Coronary artery (tissue), 2 donors: ENCODE measurements at regions not wholly inside any gene's neighbourhood (a gene's known extent, or its start where the extent isn't known, plus 50 kb on each side); places are given as distances from the start of the nearest gene placed in this dataset.

Experiments
- DNase-seq: peaks from one replicate; pipeline ENCODE4 v3.0.0-alpha.2; 2017; ENCODE audit warnings: low spot score
- H3K27ac ChIP-seq, 2 donors: fragments of 200-600 bp; sonication (generic); one replicate each; pipeline ENCODE4 v1.5.1; 2016 to 2019
- H3K4me3 ChIP-seq: fragments of 200-600 bp; sonication (generic); 2 replicates; pipeline ENCODE4 v1.5.1; 2016; ENCODE audit warnings: mild to moderate bottlenecking, moderate library complexity
- CTCF ChIP-seq: fragments of 200-600 bp; sonication (generic); IDR thresholded peaks from one replicate; pipeline ENCODE4 v1.5.1; 2019; ENCODE audit warnings: antibody characterized with exemption

GRCh38 chr5:33188089-33188488 is 252.7 kb upstream of the TARS1 start:
- no peak for TF ChIP-seq CTCF
- no peak overlapping the region for H3K4me3 ChIP-seq
- no peak for DNase-seq
- H3K27ac ChIP-seq: no peak overlapping the region

DNA sequence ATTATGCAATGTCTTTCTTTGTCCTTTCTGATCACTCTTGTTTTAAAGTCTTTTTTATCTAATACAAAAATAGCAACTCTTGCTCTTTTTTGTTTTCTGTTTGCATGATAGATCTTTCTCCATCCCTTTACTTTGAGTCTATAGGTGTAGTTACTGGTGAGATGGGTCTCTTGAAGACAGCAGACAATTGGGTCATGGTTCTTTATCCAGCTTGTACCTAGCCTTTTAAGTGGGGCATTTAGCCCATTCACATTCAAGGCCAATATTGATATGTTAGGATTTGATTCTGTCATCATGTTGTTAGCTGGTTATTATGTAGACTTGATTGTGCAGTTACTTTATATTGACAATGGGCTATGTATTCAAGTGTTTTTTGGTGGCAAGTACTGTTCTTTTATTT is 245.9 kb upstream of the TARS1 start:
- no peak for TF ChIP-seq CTCF
- Histone ChIP-seq H3K27ac (no peak overlapping the region), H3K4me3 (no peak overlapping the region)
- no peak for DNase-seq

- H3K4me3 ChIP-seq: no peak overlapping the region
- no peak for TF ChIP-seq CTCF
- no peak for DNase-seq
- no peak overlapping the region for H3K27ac ChIP-seq
Measured at GRCh38 chr5:33195431-33196165, 245.2 kb upstream of the TARS1 start.

GRCh38 chr5:33198836-33199235 is 241.9 kb upstream of the TARS1 start:
- Histone ChIP-seq H3K27ac (no peak overlapping the region), H3K4me3 (no peak overlapping the region)
- DNase-seq: no peak
- TF ChIP-seq CTCF: no peak

GRCh38 chr5:33203931-33204330 is 236.8 kb upstream of the TARS1 start:
- DNase-seq: no peak
- Histone ChIP-seq H3K27ac (no peak overlapping the region), H3K4me3 (no peak overlapping the region)
- TF ChIP-seq CTCF: no peak

GRCh38 chr5:33205079-33205478 is 235.7 kb upstream of the TARS1 start:
- no peak for TF ChIP-seq CTCF
- Histone ChIP-seq H3K27ac (no peak overlapping the region), H3K4me3 (no peak overlapping the region)
- no peak for DNase-seq

DNA sequence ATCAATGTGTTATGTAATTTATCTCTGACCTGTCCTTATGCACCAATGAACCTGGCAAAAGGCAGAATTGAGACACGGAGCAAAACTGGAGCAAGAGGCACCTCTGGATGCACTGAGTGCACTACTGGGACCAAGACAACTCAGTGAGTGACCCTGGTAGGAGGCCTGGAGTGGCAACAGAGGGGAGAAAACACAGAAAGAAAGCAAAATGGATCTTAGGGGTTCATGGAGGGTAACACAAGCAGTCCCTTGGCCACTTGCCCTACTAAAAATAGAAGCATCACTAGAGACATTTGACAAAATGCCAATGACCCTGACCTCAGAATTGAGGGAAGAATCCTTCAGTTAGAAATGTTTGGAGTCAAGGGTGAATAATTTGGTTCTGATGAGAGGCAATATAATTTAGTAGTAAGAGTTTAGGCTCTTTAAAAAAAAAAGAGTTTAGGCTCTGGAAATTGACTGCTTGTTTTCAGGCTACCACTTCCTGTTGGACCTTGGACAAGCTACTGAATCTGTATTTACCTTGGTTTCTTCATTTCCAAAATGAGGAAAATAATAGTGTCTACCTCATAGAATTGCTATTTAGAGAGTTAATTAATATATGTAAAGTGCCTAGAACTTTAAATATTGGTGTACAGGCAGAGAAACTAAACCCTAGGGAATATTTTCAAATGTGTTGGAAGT is 234.9 kb upstream of the TARS1 start:
- TF ChIP-seq CTCF: no peak
- DNase-seq: no peak

More for the DNA sequence above, 234.9 kb upstream of the TARS1 start:
- no peak overlapping the region for H3K27ac ChIP-seq
- H3K4me3 ChIP-seq: no peak overlapping the region
